ENCODE measurements at regions not wholly inside any gene's neighbourhood (a gene's known extent, or its start where the extent isn't known, plus 50 kb on each side); places are given as distances from the start of the nearest gene placed in this dataset.

DNA sequence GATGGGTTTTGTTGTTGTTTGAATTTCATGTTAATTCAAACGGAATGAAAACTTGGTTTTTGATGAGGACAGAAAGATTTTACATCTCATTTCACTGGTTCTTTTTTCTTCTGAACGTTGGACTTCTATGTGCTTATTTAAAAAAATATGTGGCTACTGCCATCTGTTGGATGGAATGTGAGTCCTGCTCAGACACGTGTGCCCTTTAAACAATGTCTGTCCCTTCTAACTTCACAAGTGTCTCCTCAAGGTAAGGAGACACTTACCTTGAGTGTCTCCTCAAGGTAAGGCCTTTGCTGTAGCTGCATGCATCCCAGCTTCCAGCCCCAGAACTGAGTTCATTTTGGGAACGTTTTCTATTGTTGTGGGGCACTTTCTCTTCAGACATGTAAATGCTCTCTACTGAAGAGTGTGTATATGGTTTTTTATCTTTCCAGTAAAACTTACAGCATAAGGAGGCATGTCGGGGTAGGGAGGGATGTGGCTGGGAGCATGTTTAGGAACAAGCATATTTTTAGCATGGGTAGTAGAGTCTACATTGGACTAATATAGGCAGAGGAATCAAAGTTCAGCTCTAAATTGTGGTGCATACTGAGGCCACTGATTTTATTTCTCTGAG lies 63.1 kb upstream of the UBE3A start (continued):
- TF ChIP-seq CTCF (conservative IDR thresholded peaks at IDR 0.05; ENCODE audit: low read depth in 2 of 2) (peak; percentile 67 to 77), ZNF114 (CRISPR knock-in tag; IDR thresholded peaks at IDR 0.05) (peak; percentile 54; the same call in 1 of the 2 replicates)

DNA sequence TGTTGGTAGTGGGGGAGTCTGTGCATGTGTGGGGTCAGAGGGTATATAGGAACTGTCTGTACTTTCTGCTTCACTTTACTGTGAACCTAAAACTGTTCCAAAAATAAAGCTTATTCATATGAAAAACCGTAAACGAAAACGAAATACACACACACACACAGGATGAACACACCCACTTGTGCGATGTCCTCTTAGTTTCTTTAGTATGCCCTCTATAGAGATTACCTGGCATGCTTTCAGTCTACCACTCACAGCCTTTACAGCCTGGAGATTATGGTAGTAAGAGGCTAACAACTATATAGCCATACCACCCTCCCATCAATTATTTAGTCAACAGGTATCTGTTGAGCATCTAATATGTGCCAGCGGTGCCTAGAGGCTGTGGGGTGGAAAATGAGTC lies 60.0 kb upstream of the UBE3A start:
- no peak for DNase-seq (ENCODE audit: low spot score)
- Histone ChIP-seq H3K9me2 (ENCODE audit: insufficient read depth) (0 out of 2 replicates have a peak, but pooled peaks cover 8% of the 10 kb centered on the region), H3K79me2 (replicated peaks; ENCODE audit: insufficient read depth) (no peaks in the 10 kb centered on the region), H2AFZ (no peak overlapping the region), H3K4me1 (ENCODE audit: insufficient read depth) (no peaks in the 10 kb centered on the region; the same call in 1 of the 2 replicates), H3K27ac (ENCODE audit: low read depth) (no peak overlapping the region), H3K36me3 (ENCODE audit: insufficient read depth) (no peaks in the 10 kb centered on the region), H3K27me3 (ENCODE audit: insufficient read depth) (no peaks in the 10 kb centered on the region), H3K4me2 (no peak overlapping the region), H3K4me3 (no peak overlapping the region), H4K20me1 (replicated peaks; ENCODE audit: insufficient read depth) (no peaks in the 10 kb centered on the region), H3F3A (replicated peaks; ENCODE audit: low read depth) (no peaks in the 10 kb centered on the region)
- no peak for ATAC-seq
- H3K27ac Mint-ChIP-seq = peak overlapping the region; percentile 72; the same call in 1 of the 2 replicates
- H3K4me1 Mint-ChIP-seq = peaks cover 22% of the 10 kb centered on the region
- no peak overlapping the region for H3K4me3 Mint-ChIP-seq
- peaks cover 12% of the 10 kb centered on the region for H3K9me3 Mint-ChIP-seq
- peaks cover 3% of the 10 kb centered on the region for H3K27me3 Mint-ChIP-seq (ENCODE audit: insufficient read depth, low read depth, poor library complexity)
- peaks cover 13% of the 10 kb centered on the region; the same call in 2 of the 3 replicates for H3K36me3 Mint-ChIP-seq (ENCODE audit: low read depth)
- TF ChIP-seq STAT1 (IDR thresholded peaks at IDR 0.05; ENCODE audit: unreplicated experiment) (no peak), EZH2phosphoT487 (IDR thresholded peaks at IDR 0.05; ENCODE audit: unreplicated experiment) (no peak), ETS1 (IDR thresholded peaks at IDR 0.05) (no peak), EZH2 (IDR thresholded peaks at IDR 0.05; ENCODE audit: low read depth, unreplicated experiment) (no peak), POLR2AphosphoS5 (IDR thresholded peaks at IDR 0.05; ENCODE audit: low read depth) (no peak), ZNF462 (CRISPR knock-in tag; IDR thresholded peaks at IDR 0.05) (no peak), JUNB (IDR thresholded peaks at IDR 0.05; ENCODE audit: unreplicated experiment) (no peak), CREB1 (CRISPR knock-in tag; IDR thresholded peaks at IDR 0.05; ENCODE audit: low read depth) (no peak), CTCF (conservative IDR thresholded peaks at IDR 0.05; ENCODE audit: low read depth in 2 of 2) (no peak), ZNF114 (CRISPR knock-in tag; IDR thresholded peaks at IDR 0.05) (no peak), NANOG (IDR thresholded peaks at IDR 0.05; ENCODE audit: borderline replicate concordance) (no peak), ZNF331 (CRISPR knock-in tag; IDR thresholded peaks at IDR 0.05; ENCODE audit: low read depth) (no peak)

Measured in GM23338 (cell line).